Brain microvascular endothelial cell (primary cell): ENCODE measurements at regions not wholly inside any gene's neighbourhood (a gene's known extent, or its start where the extent isn't known, plus 50 kb on each side); places are given as distances from the start of the nearest gene placed in this dataset.
"Not testable (repeated sequence)": the region's sequence is repeated elsewhere in the genome, so short reads cannot be mapped to it uniquely, and the experiment has no call there.

Source experiments
- DNase-seq: peaks from one replicate; pipeline ENCODE4 v3.0.0-alpha.2; 2020
- H3K27ac ChIP-seq: fragments of 250-450 bp; sonication (Bioruptor Pico); 2 replicates; pipeline ENCODE4 v1.5.1; 2020; ENCODE audit warnings: mild to moderate bottlenecking, moderate library complexity
- H3K27me3 ChIP-seq: fragments of 250-450 bp; sonication (Bioruptor Pico); replicated peaks from 2 replicates; pipeline ENCODE4 v1.5.1; 2020; ENCODE audit warnings: mild to moderate bottlenecking
- H3K36me3 ChIP-seq: fragments of 250-450 bp; sonication (Bioruptor Pico); replicated peaks from 2 replicates; pipeline ENCODE4 v1.5.1; 2020; ENCODE audit warnings: mild to moderate bottlenecking
- H3K4me3 ChIP-seq: 2 replicates; pipeline ENCODE4 v1.5.1; 2011; ENCODE audit warnings: low read depth, mild to moderate bottlenecking, control low read depth, low read length, moderate library complexity
- CTCF ChIP-seq: IDR thresholded peaks from 2 replicates; pipeline ENCODE4 v1.5.1; 2011; ENCODE audit warnings: low read depth, mild to moderate bottlenecking, moderate library complexity, low read length, control low read depth, inconsistent platforms; ENCODE audit errors: missing control alignments
- in situ Hi-C: cut with HindIII; loops from 2 replicates; pipeline ENCODE4 v1.10.0; 2017; ENCODE audit warnings: low sequenced_read_pairs, low pct_ligation_motif_present

GRCh38 chr2:51263951-51264350, 232.0 kb upstream of the NRXN1 start:
- no peak for DNase-seq
- no peaks in the 10 kb centered on the region for H3K27me3 ChIP-seq
- in situ Hi-C loops: no loop called here
- no peak overlapping the region for H3K27ac ChIP-seq
- no peak for TF ChIP-seq CTCF
- no peaks in the 10 kb centered on the region for H3K36me3 ChIP-seq
- no peak overlapping the region for H3K4me3 ChIP-seq

- H3K36me3 ChIP-seq, in situ Hi-C loops, H3K27ac ChIP-seq, H3K27me3 ChIP-seq, DNase-seq, H3K4me3 ChIP-seq: not testable (repeated sequence)
Measured at GRCh38 chr2:51263101-51263500, 231.2 kb upstream of the NRXN1 start.

GRCh38 chr2:51258301-51258700, 226.4 kb upstream of the NRXN1 start:
- no peak for DNase-seq
- H3K36me3 ChIP-seq: no peaks in the 10 kb centered on the region
- no peak for TF ChIP-seq CTCF
- H3K4me3 ChIP-seq: no peak overlapping the region
- no peak overlapping the region for H3K27ac ChIP-seq
- in situ Hi-C loops: no loop called here
- H3K27me3 ChIP-seq: no peaks in the 10 kb centered on the region

GRCh38 chr2:51256736-51257135, 224.8 kb upstream of the NRXN1 start:
- no peak for DNase-seq
- Histone ChIP-seq H3K4me3 (no peak overlapping the region), H3K36me3 (no peaks in the 10 kb centered on the region), H3K27me3 (no peaks in the 10 kb centered on the region), H3K27ac (no peak overlapping the region)
- TF ChIP-seq CTCF: no peak
- in situ Hi-C loops: no loop called here

- no peak for TF ChIP-seq CTCF
- Histone ChIP-seq H3K36me3 (no peaks in the 10 kb centered on the region), H3K27me3 (no peaks in the 10 kb centered on the region), H3K27ac (no peak overlapping the region), H3K4me3 (no peak overlapping the region)
- no peak for DNase-seq
- in situ Hi-C loops: no loop called here
Measured at GRCh38 chr2:51251356-51251755, 219.4 kb upstream of the NRXN1 start.

- DNase-seq: no peak
- in situ Hi-C loops: no loop called here
- Histone ChIP-seq H3K27ac (no peak overlapping the region), H3K36me3 (no peaks in the 10 kb centered on the region), H3K27me3 (no peaks in the 10 kb centered on the region), H3K4me3 (no peak overlapping the region)
- TF ChIP-seq CTCF: no peak
Measured at GRCh38 chr2:51247252-51247805, 215.4 kb upstream of the NRXN1 start.
